PC-3 (cell line): ENCODE measurements at regions not wholly inside any gene's neighbourhood (a gene's known extent, or its start where the extent isn't known, plus 50 kb on each side); places are given as distances from the start of the nearest gene placed in this dataset.

Experiments
- ATAC-seq: fragments of 200-7000 bp; cut with Tn5 transposase; 2 replicates; pipeline ENCODE4 v1.9.1; 2020; ENCODE audit warnings: mild to moderate bottlenecking, moderate library complexity
- BruUV-seq: library from RNA; stranded (reverse); fragments of 400-500 nt; replicated peaks from 2 replicates; lab custom pipeline; 2021; lab: Mats Ljungman, UMichigan
- CTCF ChIA-PET: fragments of 300-600 bp; sonication (Branson Sonifier 250); formaldehyde crosslinking; loops from one replicate; lab custom pipeline; 2022; ENCODE audit warnings: antibody characterized with exemption; lab: Charles Lee
- POLR2A ChIA-PET: fragments of 300-600 bp; sonication (Branson Sonifier 250); formaldehyde crosslinking; loops from one replicate; lab custom pipeline; 2022; ENCODE audit warnings: antibody characterized with exemption; ENCODE audit not compliant: unreplicated experiment; lab: Charles Lee
- DNase-seq: peaks from one replicate; pipeline ENCODE4 v3.0.0-alpha.2; 2015
- H2AFZ ChIP-seq: fragments of 300-600 bp; sonication (generic); 2 replicates; pipeline ENCODE4 v1.6.0; 2016; ENCODE audit warnings: antibody characterized with exemption, low read length
- H3F3A ChIP-seq: fragments of 300-600 bp; sonication (generic); one replicate; pipeline ENCODE4 v1.6.0; 2017; ENCODE audit warnings: antibody characterized with exemption, low read length, control low read depth, mild to moderate bottlenecking; ENCODE audit not compliant: unreplicated experiment
- H3K27ac ChIP-seq: fragments of 300-600 bp; sonication (generic); 2 replicates; pipeline ENCODE4 v1.5.1; 2016; ENCODE audit warnings: mild to moderate bottlenecking, low read length
- H3K27me3 ChIP-seq: fragments of 300-600 bp; sonication (generic); 2 replicates; pipeline ENCODE4 v1.6.1; 2016; ENCODE audit warnings: low read length, mixed read lengths
- H3K36me3 ChIP-seq: fragments of 300-600 bp; sonication (generic); 2 replicates; pipeline ENCODE4 v1.6.1; 2016; ENCODE audit warnings: low read depth, mixed run types, low read length, mixed read lengths
- H3K4me1 ChIP-seq: fragments of 300-600 bp; sonication (generic); 2 replicates; pipeline ENCODE4 v1.5.1; 2016; ENCODE audit warnings: low read length; ENCODE audit not compliant: insufficient read depth
- H3K4me2 ChIP-seq: fragments of 300-600 bp; sonication (generic); 2 replicates; pipeline ENCODE4 v1.6.0; 2016; ENCODE audit warnings: low read length
- H3K4me3 ChIP-seq: fragments of 300-600 bp; sonication (generic); 2 replicates; pipeline ENCODE4 v1.5.1; 2016; ENCODE audit warnings: mild to moderate bottlenecking, low read length, mixed read lengths
- H3K79me2 ChIP-seq: fragments of 300-600 bp; sonication (generic); 2 replicates; pipeline ENCODE4 v1.6.1; 2017; ENCODE audit warnings: low read length, mixed read lengths
- H3K9ac ChIP-seq: fragments of 300-600 bp; sonication (generic); 2 replicates; pipeline ENCODE4 v1.6.0; 2016; ENCODE audit warnings: mild to moderate bottlenecking, low read length
- H3K9me2 ChIP-seq: fragments of 300-600 bp; sonication (generic); replicated peaks from 2 replicates; pipeline ENCODE4 v1.6.1; 2016; ENCODE audit warnings: mixed run types, low read length, mixed read lengths
- H3K9me3 ChIP-seq: fragments of 300-600 bp; sonication (generic); 2 replicates; pipeline ENCODE4 v1.6.1; 2016; ENCODE audit warnings: low read length, mixed read lengths
- H4K20me1 ChIP-seq: fragments of 300-600 bp; sonication (generic); 2 replicates; pipeline ENCODE4 v1.6.1; 2016; ENCODE audit warnings: low read length, mixed read lengths
- CTCF ChIP-seq: fragments of 300-600 bp; sonication (generic); conservative IDR thresholded peaks from 2 replicates; pipeline ENCODE4 v1.5.1; 2017; ENCODE audit warnings: antibody characterized with exemption, low read depth, mild to moderate bottlenecking, low read length
- EZH2 ChIP-seq: fragments of 300-600 bp; sonication (generic); IDR thresholded peaks from one replicate; pipeline ENCODE4 v1.6.1; 2017; ENCODE audit warnings: antibody characterized with exemption, mild to moderate bottlenecking, low read length; ENCODE audit not compliant: unreplicated experiment
- EZH2phosphoT487 ChIP-seq: fragments of 300-600 bp; sonication (generic); IDR thresholded peaks from 2 replicates; pipeline ENCODE4 v1.6.1; 2018; ENCODE audit warnings: mild to moderate bottlenecking, antibody characterized with exemption, low read length, borderline replicate concordance
- intact Hi-C: fragments of 100-400 bp; cut with micrococcal nuclease; formaldehyde crosslinking; loops from 2 replicates; pipeline ENCODE4 v1.9.0; 2023

GRCh38 chr4:164514765-164515164 is 239.2 kb upstream of the SMIM31 start:
- Histone ChIP-seq H4K20me1 (no peaks in the 10 kb centered on the region), H3K27ac (no peak overlapping the region), H3K9me3 (no peaks in the 10 kb centered on the region), H3K27me3 (no peaks in the 10 kb centered on the region), H3F3A (no peaks in the 10 kb centered on the region), H3K36me3 (no peaks in the 10 kb centered on the region), H3K9me2 (no peaks in the 10 kb centered on the region), H2AFZ (no peak overlapping the region), H3K4me1 (peaks cover 8% of the 10 kb centered on the region; the same call in 1 of the 2 replicates), H3K79me2 (no peaks in the 10 kb centered on the region), H3K4me3 (no peak overlapping the region), H3K9ac (no peak overlapping the region), H3K4me2 (no peak overlapping the region)
- no TSS peak for BruUV-seq
- DNase-seq (peak; percentile 45), ATAC-seq (peak; percentile 70)
- ChIA-PET CTCF (no interaction called here), POLR2A (no interaction called here)
- intact Hi-C loops, result no loop called here
- no peak for TF ChIP-seq EZH2
- no peak for TF ChIP-seq CTCF
- TF ChIP-seq EZH2phosphoT487, result no peak

GRCh38 chr4:164524789-164525188 is 229.1 kb upstream of the SMIM31 start:
- Histone ChIP-seq H3K27me3 (no peaks in the 10 kb centered on the region), H3K27ac (no peak overlapping the region), H2AFZ (no peak overlapping the region), H3K4me3 (no peak overlapping the region), H3K36me3 (no peaks in the 10 kb centered on the region), H3K4me1 (no peaks in the 10 kb centered on the region), H3K9me3 (no peaks in the 10 kb centered on the region), H3K9ac (no peak overlapping the region), H3F3A (no peaks in the 10 kb centered on the region), H3K4me2 (no peak overlapping the region), H4K20me1 (no peaks in the 10 kb centered on the region), H3K9me2 (no peaks in the 10 kb centered on the region), H3K79me2 (no peaks in the 10 kb centered on the region)
- ChIA-PET CTCF (no interaction called here), POLR2A (no interaction called here)
- intact Hi-C loops, result no loop called here
- ATAC-seq (no peak), DNase-seq (no peak)
- TF ChIP-seq EZH2 (no peak), EZH2phosphoT487 (no peak), CTCF (no peak)
- BruUV-seq, result no TSS peak

DNA sequence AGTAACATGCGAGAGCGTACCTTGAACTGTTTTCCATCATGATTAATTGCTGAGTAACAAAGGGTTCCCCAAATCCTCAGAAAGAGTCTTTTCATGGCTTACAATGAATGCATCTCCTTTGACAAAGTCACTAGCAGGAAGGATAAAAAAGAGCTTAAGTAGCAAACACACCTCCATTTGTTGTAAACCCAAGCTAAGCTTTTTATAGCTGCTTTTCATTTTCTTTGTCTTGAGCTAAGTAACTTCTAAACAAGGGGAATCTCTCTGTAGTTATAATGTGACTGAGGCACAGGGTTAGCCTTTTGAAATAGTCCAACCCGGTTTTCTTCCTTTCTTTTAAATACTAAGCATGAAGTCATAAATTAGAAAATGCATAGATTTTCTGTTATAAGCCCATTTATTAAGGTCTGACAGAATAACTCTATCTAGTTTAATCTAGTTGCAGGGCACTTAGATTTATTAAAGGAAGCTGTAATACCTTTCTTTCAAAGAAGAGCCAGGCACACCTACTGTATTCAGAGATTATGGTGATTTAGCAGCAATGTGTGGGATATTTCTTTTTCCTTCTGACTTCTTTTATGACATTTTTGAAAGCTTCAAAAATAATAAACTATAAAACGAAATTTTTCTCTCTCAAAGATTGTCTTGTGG is 226.9 kb upstream of the SMIM31 start:
- Histone ChIP-seq H3K4me2 (no peak overlapping the region), H3K9ac (no peak overlapping the region), H3K27me3 (no peaks in the 10 kb centered on the region), H3K36me3 (no peaks in the 10 kb centered on the region), H3F3A (no peaks in the 10 kb centered on the region), H3K27ac (no peak overlapping the region), H2AFZ (no peak overlapping the region), H3K4me3 (no peak overlapping the region), H3K9me2 (no peaks in the 10 kb centered on the region), H4K20me1 (no peaks in the 10 kb centered on the region), H3K4me1 (no peaks in the 10 kb centered on the region), H3K9me3 (no peaks in the 10 kb centered on the region), H3K79me2 (no peaks in the 10 kb centered on the region)
- ATAC-seq, result no peak
- POLR2A ChIA-PET, result no interaction called here
- TF ChIP-seq EZH2phosphoT487 (no peak), CTCF (no peak), EZH2 (no peak)
- intact Hi-C loops, result no loop called here
- CTCF ChIA-PET, result no interaction called here
- no TSS peak for BruUV-seq
- DNase-seq, result no peak
